22Rv1 (cell line): ENCODE measurements at regions not wholly inside any gene's neighbourhood (a gene's known extent, or its start where the extent isn't known, plus 50 kb on each side); places are given as distances from the start of the nearest gene placed in this dataset.

Experiments
- CTCF ChIP-seq: fragments of 450-650 bp; IDR thresholded peaks from 2 replicates; pipeline ENCODE4 v1.5.1; 2017; ENCODE audit warnings: mild to moderate bottlenecking
- ZFX ChIP-seq: fragments of 450-650 bp; IDR thresholded peaks from 2 replicates; pipeline ENCODE4 v1.6.1; 2017; ENCODE audit warnings: antibody characterized with exemption, borderline replicate concordance

- TF ChIP-seq CTCF = no peak
- no peak for TF ChIP-seq ZFX
Observed at GRCh38 chr16:79329967-79330366, 270.6 kb downstream of the MAF start.
